KMS-11 (cell line): ENCODE measurements at regions not wholly inside any gene's neighbourhood (a gene's known extent, or its start where the extent isn't known, plus 50 kb on each side); places are given as distances from the start of the nearest gene placed in this dataset.
"Not testable (repeated sequence)": the region's sequence is repeated elsewhere in the genome, so short reads cannot be mapped to it uniquely, and the experiment has no call there.

Source experiments
- H2AFZ ChIP-seq: fragments of 200-600 bp; sonication (generic); 2 replicates; pipeline ENCODE4 v1.6.1; 2016; ENCODE audit warnings: antibody characterized with exemption, mixed run types, low read depth
- H3K27ac ChIP-seq: fragments of 200-600 bp; sonication (generic); 2 replicates; pipeline ENCODE4 v1.6.1; 2016; ENCODE audit warnings: mild to moderate bottlenecking, mixed run types
- H3K27me3 ChIP-seq: fragments of 200-600 bp; sonication (generic); 2 replicates; pipeline ENCODE4 v1.6.1; 2017; ENCODE audit warnings: mild to moderate bottlenecking, low read depth, mixed run types, moderate library complexity; ENCODE audit not compliant: insufficient read depth
- H3K36me3 ChIP-seq: fragments of 200-600 bp; sonication (generic); 2 replicates; pipeline ENCODE4 v1.6.1; 2017; ENCODE audit warnings: mild to moderate bottlenecking, mixed run types; ENCODE audit not compliant: insufficient read depth
- H3K4me1 ChIP-seq: fragments of 200-600 bp; sonication (generic); 2 replicates; pipeline ENCODE4 v1.6.1; 2016; ENCODE audit warnings: mild to moderate bottlenecking, low read depth, mixed run types; ENCODE audit not compliant: poor library complexity, severe bottlenecking
- H3K4me2 ChIP-seq: fragments of 200-600 bp; sonication (generic); 2 replicates; pipeline ENCODE4 v1.7.0; 2016; ENCODE audit warnings: mild to moderate bottlenecking, mixed run types
- H3K4me3 ChIP-seq: fragments of 200-600 bp; sonication (generic); IDR thresholded peaks from 2 replicates; pipeline ENCODE4 v1.6.1; 2017; ENCODE audit warnings: low read depth, low read length, mixed read lengths; ENCODE audit not compliant: insufficient read depth
- H3K79me2 ChIP-seq: fragments of 200-600 bp; sonication (generic); 2 replicates; pipeline ENCODE4 v1.6.1; 2016; ENCODE audit warnings: low read depth, mixed run types; ENCODE audit not compliant: insufficient read depth
- H3K9ac ChIP-seq: fragments of 200-600 bp; sonication (generic); 2 replicates; pipeline ENCODE4 v1.6.1; 2016; ENCODE audit warnings: mild to moderate bottlenecking, mixed run types
- H4K20me1 ChIP-seq: fragments of 200-600 bp; sonication (generic); 2 replicates; pipeline ENCODE4 v1.6.1; 2016; ENCODE audit warnings: mild to moderate bottlenecking, mixed run types; ENCODE audit not compliant: insufficient read depth
- TF ChIP-seq, protein P1 (sequence below): fragments of 200-600 bp; sonication (generic); conservative IDR thresholded peaks from 2 replicates; pipeline ENCODE4 v1.6.1; 2017; ENCODE audit warnings: low read depth, mild to moderate bottlenecking, antibody characterized with exemption, low read length, moderate library complexity, mixed read lengths

DNA sequence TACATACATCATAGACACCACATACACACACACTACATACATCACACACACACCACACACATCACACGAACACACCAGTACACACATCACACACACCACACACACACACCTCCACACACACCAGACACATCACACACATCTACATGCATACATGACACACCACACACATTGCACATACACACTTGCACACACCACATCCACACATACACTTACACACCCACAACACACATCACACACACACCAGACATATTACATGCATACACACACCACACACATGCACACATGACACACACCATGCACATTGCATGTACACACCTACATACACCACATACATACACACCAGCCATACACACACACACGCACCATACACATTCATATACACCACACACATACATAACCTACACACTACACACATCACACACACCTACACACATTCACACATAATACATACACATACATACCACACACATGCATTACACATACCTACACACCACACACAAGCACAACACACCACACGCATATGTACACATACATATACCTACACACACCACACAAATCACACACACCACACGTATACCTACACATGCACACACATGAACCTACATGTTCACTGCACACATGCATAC lies 156.5 kb downstream of the NDUFA10 start:
- H3K4me2 ChIP-seq, result no peak overlapping the region
- H3K27me3 ChIP-seq, result no peaks in the 10 kb centered on the region
- TF ChIP-seq, protein P1, sequence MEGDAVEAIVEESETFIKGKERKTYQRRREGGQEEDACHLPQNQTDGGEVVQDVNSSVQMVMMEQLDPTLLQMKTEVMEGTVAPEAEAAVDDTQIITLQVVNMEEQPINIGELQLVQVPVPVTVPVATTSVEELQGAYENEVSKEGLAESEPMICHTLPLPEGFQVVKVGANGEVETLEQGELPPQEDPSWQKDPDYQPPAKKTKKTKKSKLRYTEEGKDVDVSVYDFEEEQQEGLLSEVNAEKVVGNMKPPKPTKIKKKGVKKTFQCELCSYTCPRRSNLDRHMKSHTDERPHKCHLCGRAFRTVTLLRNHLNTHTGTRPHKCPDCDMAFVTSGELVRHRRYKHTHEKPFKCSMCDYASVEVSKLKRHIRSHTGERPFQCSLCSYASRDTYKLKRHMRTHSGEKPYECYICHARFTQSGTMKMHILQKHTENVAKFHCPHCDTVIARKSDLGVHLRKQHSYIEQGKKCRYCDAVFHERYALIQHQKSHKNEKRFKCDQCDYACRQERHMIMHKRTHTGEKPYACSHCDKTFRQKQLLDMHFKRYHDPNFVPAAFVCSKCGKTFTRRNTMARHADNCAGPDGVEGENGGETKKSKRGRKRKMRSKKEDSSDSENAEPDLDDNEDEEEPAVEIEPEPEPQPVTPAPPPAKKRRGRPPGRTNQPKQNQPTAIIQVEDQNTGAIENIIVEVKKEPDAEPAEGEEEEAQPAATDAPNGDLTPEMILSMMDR, result no peak
- H4K20me1 ChIP-seq, result no peaks in the 10 kb centered on the region
- no peak overlapping the region for H3K9ac ChIP-seq
- H3K36me3 ChIP-seq, result no peaks in the 10 kb centered on the region
- H3K4me3 ChIP-seq, result no peak overlapping the region
- H2AFZ ChIP-seq, result no peak overlapping the region
- no peaks in the 10 kb centered on the region for H3K4me1 ChIP-seq
- H3K27ac ChIP-seq, result no peak overlapping the region
- no peaks in the 10 kb centered on the region for H3K79me2 ChIP-seq

DNA sequence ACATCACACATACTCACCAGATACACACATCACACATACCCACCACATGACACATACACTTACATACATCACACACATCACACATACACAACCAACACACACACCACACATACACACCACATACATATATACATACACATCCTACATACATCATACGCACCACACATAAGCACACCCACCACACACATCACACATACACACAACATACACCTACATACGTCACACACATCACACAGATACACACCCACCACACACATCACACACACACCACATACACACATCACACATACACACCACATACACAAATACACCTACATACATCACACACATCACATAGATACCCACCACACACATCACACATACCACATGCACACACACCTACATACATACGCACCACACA lies 158.4 kb downstream of the NDUFA10 start:
- Histone ChIP-seq H3K4me2 (no peak overlapping the region), H3K9ac (no peak overlapping the region), H4K20me1 (no peaks in the 10 kb centered on the region), H2AFZ (no peak overlapping the region), H3K27ac (no peak overlapping the region), H3K4me1 (no peaks in the 10 kb centered on the region), H3K36me3 (no peaks in the 10 kb centered on the region), H3K79me2 (no peaks in the 10 kb centered on the region), H3K4me3 (no peak overlapping the region), H3K27me3 (no peaks in the 10 kb centered on the region)
- TF ChIP-seq, protein P1, result no peak

DNA sequence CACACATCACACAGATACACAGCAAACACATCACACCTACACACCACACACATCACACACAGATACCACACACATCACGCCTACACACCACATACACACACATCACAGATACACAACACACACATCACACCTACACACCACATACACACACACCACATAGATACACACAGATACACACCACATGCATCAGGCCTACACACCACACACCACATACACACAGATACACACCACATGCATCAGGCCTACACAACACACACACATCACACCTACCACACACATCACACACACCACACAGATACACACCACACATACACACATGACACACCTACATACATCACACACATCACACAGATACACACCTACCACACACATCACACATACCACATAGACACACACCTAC lies 158.8 kb downstream of the NDUFA10 start:
- TF ChIP-seq, protein P1, result no peak

DNA sequence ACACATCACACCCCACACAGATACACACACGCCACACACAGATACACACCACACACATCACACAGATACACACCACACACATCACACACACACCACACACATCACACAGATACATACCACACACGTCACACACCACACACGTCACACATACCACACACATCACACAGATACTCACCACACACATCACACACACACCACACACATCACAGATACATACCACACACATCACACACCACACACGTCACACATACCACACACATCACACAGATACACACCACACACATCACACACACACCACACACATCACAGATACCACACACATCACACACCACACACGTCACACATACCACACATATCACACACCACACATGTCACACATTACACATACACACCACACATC lies 159.3 kb downstream of the NDUFA10 start:
- not testable (repeated sequence) for H3K4me1 ChIP-seq, H3K4me2 ChIP-seq, H3K79me2 ChIP-seq, H3K27me3 ChIP-seq, H3K36me3 ChIP-seq, H3K27ac ChIP-seq, H3K4me3 ChIP-seq, H3K9ac ChIP-seq, H2AFZ ChIP-seq, H4K20me1 ChIP-seq

More for the DNA sequence above, 158.8 kb downstream of the NDUFA10 start:
- H2AFZ ChIP-seq, result no peak overlapping the region
- H3K9ac ChIP-seq, result no peak overlapping the region
- H3K4me2 ChIP-seq, result no peak overlapping the region
- no peaks in the 10 kb centered on the region for H3K4me1 ChIP-seq
- no peaks in the 10 kb centered on the region for H3K36me3 ChIP-seq
- no peak overlapping the region for H3K27ac ChIP-seq
- H3K4me3 ChIP-seq, result no peak overlapping the region
- H3K27me3 ChIP-seq, result no peaks in the 10 kb centered on the region
- H3K79me2 ChIP-seq, result no peaks in the 10 kb centered on the region
- no peaks in the 10 kb centered on the region for H4K20me1 ChIP-seq

DNA sequence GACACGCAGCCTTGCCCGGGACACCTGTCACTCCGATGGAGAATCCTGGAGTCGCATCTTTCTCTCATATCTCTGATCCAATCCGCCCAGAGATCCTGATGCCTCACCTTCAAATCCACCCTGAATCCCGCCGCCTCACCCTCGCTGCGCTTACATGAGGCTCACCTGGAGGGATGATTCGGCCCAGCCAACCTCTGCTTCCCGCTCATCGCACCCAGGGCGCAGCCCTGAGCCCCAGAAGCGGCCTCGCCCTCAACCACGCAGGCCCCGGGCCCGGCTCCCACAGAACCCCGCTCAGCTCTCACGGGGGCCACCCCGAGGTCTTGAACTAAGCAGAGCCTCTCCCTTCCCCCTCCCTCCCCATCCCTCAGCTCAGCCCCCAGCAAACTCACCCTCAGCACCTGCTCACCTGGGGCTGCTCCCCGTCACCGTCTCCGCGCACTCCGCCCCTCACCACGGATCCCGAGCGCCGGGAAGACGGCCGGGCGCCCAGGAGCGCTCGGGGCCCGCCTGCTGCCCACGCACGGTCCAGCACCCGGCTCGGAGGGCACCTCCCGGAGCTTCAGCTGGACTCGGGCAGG lies 160.0 kb downstream of the NDUFA10 start:
- Histone ChIP-seq H3K79me2 (no peaks in the 10 kb centered on the region), H3K4me2 (no peak overlapping the region), H2AFZ (no peak overlapping the region), H3K36me3 (no peaks in the 10 kb centered on the region), H3K27me3 (no peaks in the 10 kb centered on the region), H3K4me1 (no peaks in the 10 kb centered on the region), H3K4me3 (no peak overlapping the region), H3K9ac (no peak overlapping the region), H3K27ac (no peak overlapping the region), H4K20me1 (no peaks in the 10 kb centered on the region)
- TF ChIP-seq, protein P1, result no peak
